K562 (cell line): ENCODE measurements at regions not wholly inside any gene's neighbourhood (a gene's known extent, or its start where the extent isn't known, plus 50 kb on each side); places are given as distances from the start of the nearest gene placed in this dataset.

Experiments
- ATAC-seq: fragments of 200-7000 bp; cut with Tn5 transposase; 3 replicates; pipeline ENCODE4 v1.9.1; 2020; ENCODE audit warnings: moderate library complexity
- BruUV-seq: library from RNA; stranded (reverse); fragments of 400-500 nt; replicated peaks from 2 replicates; lab custom pipeline; 2021; lab: Mats Ljungman, UMichigan
- CTCF ChIA-PET: fragments of 300-600 bp; formaldehyde crosslinking; extraction: SDS; loops from one replicate; lab custom pipeline; 2021; ENCODE audit warnings: low intra/inter-chr PET ratio; lab: Yijun Ruan, JAX
- POLR2A ChIA-PET: fragments of 300-600, 350-650 bp; sonication (Branson Sonifier 250); formaldehyde crosslinking; extraction: SDS; loops from one replicate; lab custom pipeline; 2021; ENCODE audit warnings: antibody characterized with exemption, inconsistent platforms; lab: Yijun Ruan, JAX
- DNase-seq, 4 experiments: peaks; one replicate each; pipeline versions ENCODE4 v3.0.0 to v3.0.0-alpha.2; 2011 to 2018; ENCODE audit warnings: low spot score in 3 of 4, mixed read lengths in 3 of 4; ENCODE audit errors: extremely low read depth in 1 of 4
- FAIRE-seq: peaks from 2 replicates; lab custom pipeline; 2011; peaks lifted over from hg19 to GRCh38; lab: Jason Lieb, UNC
- H2AFZ ChIP-seq: 2 replicates; pipeline ENCODE4 v1.6.0; 2011; ENCODE audit warnings: low read depth, low read length, control low read depth, inconsistent platforms
- H3K27ac ChIP-seq: fragments of 200-600 bp; 3 replicates; pipeline ENCODE4 v1.8.0; 2011; ENCODE audit warnings: low read depth, mild to moderate bottlenecking, control low read depth, inconsistent platforms, low read length, moderate library complexity, mixed read lengths; ENCODE audit errors: extremely low read depth
- H3K27me3 ChIP-seq, 2 experiments: fragments of 300-600 bp in 1 of 2; 2 replicates in 1 of 2; 3 replicates in 1 of 2; pipeline versions ENCODE4 v1.6.0 to v1.8.0; 2011; ENCODE audit warnings: inconsistent platforms in 2 of 2, low read length in 2 of 2, mild to moderate bottlenecking in 1 of 2, mixed read lengths in 1 of 2, moderate library complexity in 1 of 2; ENCODE audit not compliant: control insufficient read depth in 2 of 2, insufficient read depth in 2 of 2
- H3K36me3 ChIP-seq: fragments of 300-600 bp; 3 replicates; pipeline ENCODE4 v1.8.0; 2011; ENCODE audit warnings: mild to moderate bottlenecking, low read length, inconsistent platforms; ENCODE audit not compliant: control insufficient read depth, insufficient read depth
- H3K4me1 ChIP-seq, 2 experiments: fragments of 200-600 bp in 1 of 2; replicated peaks in 1 of 2; 2 replicates in 1 of 2; 3 replicates in 1 of 2; pipeline versions ENCODE4 v1.5.1 to v1.8.0; 2011; ENCODE audit warnings: inconsistent platforms in 2 of 2, low read length in 2 of 2, mild to moderate bottlenecking in 1 of 2, mixed read lengths in 1 of 2, moderate library complexity in 1 of 2; ENCODE audit not compliant: control insufficient read depth in 2 of 2, insufficient read depth in 2 of 2
- H3K4me2 ChIP-seq: 2 replicates; pipeline ENCODE4 v1.6.1; 2011; ENCODE audit warnings: low read length, control low read depth, inconsistent platforms, mixed read lengths; ENCODE audit not compliant: insufficient read depth
- H3K4me3 ChIP-seq: fragments of 200-600 bp; sonication (generic), shearing (Covaris generic); 2 replicates; pipeline ENCODE4 v1.5.1; 2016; ENCODE audit warnings: control low read depth, inconsistent platforms
- H3K79me2 ChIP-seq: fragments of 200-600 bp; 3 replicates; pipeline ENCODE4 v1.8.0; 2011; ENCODE audit warnings: low read length, inconsistent platforms; ENCODE audit not compliant: control insufficient read depth, insufficient read depth
- H3K9ac ChIP-seq, 2 experiments: 2 replicates each; pipeline versions ENCODE4 v1.6.0 to v1.6.1; 2011; ENCODE audit warnings: low read depth in 2 of 2, low read length in 2 of 2, control low read depth in 1 of 2, inconsistent platforms in 1 of 2, mild to moderate bottlenecking in 1 of 2, mixed read lengths in 1 of 2; ENCODE audit not compliant: insufficient read depth in 1 of 2
- H3K9me1 ChIP-seq: one replicate; pipeline ENCODE4 v1.6.0; 2011; ENCODE audit warnings: inconsistent platforms, mild to moderate bottlenecking, low read length, moderate library complexity; ENCODE audit not compliant: control insufficient read depth, insufficient read depth
- H3K9me3 ChIP-seq: replicated peaks from 2 replicates; pipeline ENCODE4 v1.5.1; 2011; ENCODE audit warnings: low read depth, low read length, inconsistent platforms; ENCODE audit not compliant: control insufficient read depth, insufficient read depth
- H4K20me1 ChIP-seq: replicated peaks from 2 replicates; pipeline ENCODE4 v1.6.1; 2011; ENCODE audit warnings: low read length, inconsistent platforms, mixed read lengths; ENCODE audit not compliant: control insufficient read depth, insufficient read depth
- CHD1 ChIP-seq: fragments of 200-600 bp; sonication (generic); IDR thresholded peaks from one replicate; pipeline ENCODE4 v1.6.1; 2012; ENCODE audit warnings: mild to moderate bottlenecking, moderate library complexity, low read length, inconsistent platforms
- CSDE1 ChIP-seq, 2 experiments: fragments of 450-650 bp; IDR thresholded peaks; 2 replicates each; pipeline ENCODE4 v1.6.1; 2016; ENCODE audit warnings: mild to moderate bottlenecking in 1 of 2
- CUX1 ChIP-seq: fragments of 200-800 bp; sonication (Bioruptor generic); IDR thresholded peaks from 2 replicates; pipeline ENCODE4 v1.6.1; 2016; ENCODE audit warnings: missing genetic modification characterization, missing compliant biosample characterization
- DACH1 ChIP-seq: fragments of 450-650 bp; IDR thresholded peaks from 2 replicates; pipeline ENCODE4 v1.6.1; 2018; ENCODE audit not compliant: partially characterized antibody
- FOSL1 ChIP-seq: fragments of 200-800 bp; sonication (Bioruptor generic); conservative IDR thresholded peaks from 2 replicates; pipeline ENCODE4 v1.6.1; 2016; ENCODE audit warnings: missing genetic modification characterization, missing compliant biosample characterization
- HES1 ChIP-seq: fragments of 450-650 bp; IDR thresholded peaks from 2 replicates; pipeline ENCODE4 v1.6.1; 2016; ENCODE audit warnings: low read depth, mild to moderate bottlenecking, moderate library complexity
- MIER1 ChIP-seq: fragments of 450-650 bp; IDR thresholded peaks from 2 replicates; pipeline ENCODE4 v1.6.1; 2016; ENCODE audit warnings: antibody characterized with exemption, mild to moderate bottlenecking, low read depth
- MXI1 ChIP-seq: IDR thresholded peaks from 2 replicates; pipeline ENCODE4 v1.6.1; 2011; ENCODE audit warnings: low read depth, mild to moderate bottlenecking, improper control_type of control experiment, low read length
- OTX1 ChIP-seq: fragments of 450-650 bp; formaldehyde crosslinking; IDR thresholded peaks from 2 replicates; pipeline ENCODE4 v1.4.0; 2022; ENCODE audit warnings: mild to moderate bottlenecking
- RAD21 ChIP-seq, 2 experiments: fragments of 250-450 bp in 1 of 2; fragments of 450-650 bp in 1 of 2; sonication (Bioruptor Pico) in 1 of 2; formaldehyde crosslinking in 1 of 2; IDR thresholded peaks in 1 of 2; conservative IDR thresholded peaks in 1 of 2; 2 replicates each; pipeline versions ENCODE4 v1.4.0 to v1.8.0; 2020 to 2022; ENCODE audit warnings: mild to moderate bottlenecking in 2 of 2, moderate library complexity in 1 of 2
- RBBP5 ChIP-seq: fragments of 200-600 bp; sonication (generic); IDR thresholded peaks from 2 replicates; pipeline ENCODE4 v1.6.1; 2012; ENCODE audit warnings: borderline replicate concordance, mild to moderate bottlenecking, low read length, control low read depth, inconsistent platforms; ENCODE audit not compliant: insufficient read depth, poor library complexity, severe bottlenecking
- SIN3B ChIP-seq: fragments of 450-650 bp; IDR thresholded peaks from 2 replicates; pipeline ENCODE4 v1.6.1; 2017; ENCODE audit warnings: low read depth, mild to moderate bottlenecking, moderate library complexity
- ZBTB2 ChIP-seq: fragments of 450-650 bp; IDR thresholded peaks from 2 replicates; pipeline ENCODE4 v1.6.1; 2016; ENCODE audit warnings: antibody characterized with exemption
- ZKSCAN3 ChIP-seq: fragments of 250-450 bp; sonication (Bioruptor Pico); IDR thresholded peaks from 2 replicates; pipeline ENCODE4 v1.4.0; 2020
- WGBS: fragments of 100-300 bp; shearing (Covaris generic); methylation state at CpG from one replicate; pipeline ENCODE4 v1.1.6; 2016; ENCODE audit warnings: low coverage, mixed read lengths; ENCODE audit not compliant: insufficient coverage; ENCODE audit errors: missing lambda C conversion rate; 5-methylcytosine and 5-hydroxymethylcytosine counted together
- in situ Hi-C: fragments of 300-500 bp; cut with MboI; formaldehyde crosslinking; loops from 4 replicates; pipeline ENCODE4 v1.15.0; 2018; ENCODE audit warnings: inconsistent platforms, mixed read lengths
- intact Hi-C: fragments of 100-400 bp; cut with micrococcal nuclease; formaldehyde crosslinking; loops from 2 replicates; pipeline ENCODE4 v1.14.2; 2022

- no peak for TF ChIP-seq CUX1
- no peak for TF ChIP-seq SIN3B
- no peak for TF ChIP-seq OTX1 (CRISPR knock-in tag)
Measured at GRCh38 chr3:30236011-30236410, 370.4 kb upstream of the TGFBR2 start (continued).

- Histone ChIP-seq H3K27ac (no peak overlapping the region), H3K4me1 (no peaks in the 10 kb centered on the region), H3K9me3 (0 out of 2 replicates have a peak, but pooled peaks cover 3% of the 10 kb centered on the region), H3K36me3 (no peaks in the 10 kb centered on the region), H3K4me2 (no peak overlapping the region), H3K4me3 (no peak overlapping the region), H4K20me1 (no peaks in the 10 kb centered on the region), H3K79me2 (no peaks in the 10 kb centered on the region), H3K27me3 (no peaks in the 10 kb centered on the region), H3K9me1 (no peaks in the 10 kb centered on the region), H2AFZ (no peak overlapping the region), H3K9ac (no peak overlapping the region)
- CTCF ChIA-PET, result no interaction called here
- in situ Hi-C loops (no loop called here), intact Hi-C loops (no loop called here)
- DNase-seq (no peak), FAIRE-seq (no peak), ATAC-seq (no peak)
- BruUV-seq, result no TSS peak
- POLR2A ChIA-PET, result no interaction called here
- WGBS, result 0% methylated on average over 4 of the region's 4 CpGs
- no peak for TF ChIP-seq RBBP5
- TF ChIP-seq FOSL1 (tag), result no peak
- TF ChIP-seq MXI1, result no peak
- no peak for TF ChIP-seq HES1
- no peak for TF ChIP-seq CHD1
- no peak for TF ChIP-seq MIER1
- TF ChIP-seq ZKSCAN3 (CRISPR knock-in tag), result no peak
- no peak for TF ChIP-seq DACH1
- no peak for TF ChIP-seq RAD21 (CRISPR knock-in tag; conservative IDR thresholded peaks at IDR 0.05 in 1 of 2, IDR thresholded peaks at IDR 0.05 in 1 of 2)
- no peak for TF ChIP-seq CSDE1 (IDR thresholded peaks at IDR 0.05)
- TF ChIP-seq ZBTB2, result no peak
Measured at GRCh38 chr3:30241721-30242120, 364.7 kb upstream of the TGFBR2 start.
